ENCODE measurements at regions not wholly inside any gene's neighbourhood (a gene's known extent, or its start where the extent isn't known, plus 50 kb on each side); places are given as distances from the start of the nearest gene placed in this dataset.

- DNase-seq (ENCODE audit: low spot score), result no peak
Measured at GRCh38 chr22:48892578-48893287, 934.9 kb downstream of the BRD1 start.

DNA sequence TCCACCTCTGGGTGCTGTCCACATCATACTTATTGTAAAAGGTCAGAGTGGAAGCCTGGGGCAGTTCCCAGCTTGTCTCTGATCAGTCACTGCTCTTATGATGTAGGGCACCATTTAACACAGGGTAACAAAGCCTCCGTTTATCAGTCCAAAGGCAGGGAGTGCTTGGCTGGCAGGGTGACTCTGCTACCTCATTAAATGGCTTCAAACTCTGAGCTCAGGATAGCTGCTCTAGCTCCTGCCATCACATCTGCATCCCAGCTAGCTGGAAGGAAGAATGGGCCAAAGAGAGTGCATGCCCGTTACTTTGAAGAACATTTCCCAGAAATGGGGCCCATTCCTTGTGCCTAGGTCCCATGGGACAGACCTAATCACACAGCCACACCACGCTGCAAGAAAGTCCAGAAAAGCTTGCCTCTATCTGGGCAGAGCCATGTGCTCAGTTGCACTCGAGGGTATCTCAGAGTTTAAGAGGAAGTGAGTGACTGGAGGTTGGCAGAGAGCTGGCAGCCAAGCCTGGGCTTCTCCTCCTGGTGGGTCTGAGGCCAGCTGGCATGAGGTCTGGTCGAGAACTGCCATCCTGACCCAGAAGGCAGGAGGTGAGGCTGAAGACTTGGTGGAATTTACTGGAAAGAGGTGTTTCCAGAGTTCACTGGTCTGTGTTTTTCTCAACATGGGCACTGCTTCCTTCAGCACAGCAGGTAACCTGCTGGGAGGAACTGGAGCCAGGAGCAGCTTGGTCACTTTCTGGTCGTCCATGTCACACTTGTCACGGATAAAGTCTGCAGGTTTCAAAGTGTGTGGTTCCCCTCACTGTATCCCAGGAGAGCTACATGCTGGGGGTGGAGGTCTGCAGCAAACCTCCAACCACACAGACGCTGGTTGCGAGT, 935.7 kb downstream of the BRD1 start:
- no peak for DNase-seq (ENCODE audit: low spot score)

GRCh38 chr22:48890693-48891554, 936.7 kb downstream of the BRD1 start:
- DNase-seq (ENCODE audit: low spot score), result no peak

GRCh38 chr22:48889887-48890692, 937.6 kb downstream of the BRD1 start:
- DNase-seq (ENCODE audit: low spot score), result no peak

DNA sequence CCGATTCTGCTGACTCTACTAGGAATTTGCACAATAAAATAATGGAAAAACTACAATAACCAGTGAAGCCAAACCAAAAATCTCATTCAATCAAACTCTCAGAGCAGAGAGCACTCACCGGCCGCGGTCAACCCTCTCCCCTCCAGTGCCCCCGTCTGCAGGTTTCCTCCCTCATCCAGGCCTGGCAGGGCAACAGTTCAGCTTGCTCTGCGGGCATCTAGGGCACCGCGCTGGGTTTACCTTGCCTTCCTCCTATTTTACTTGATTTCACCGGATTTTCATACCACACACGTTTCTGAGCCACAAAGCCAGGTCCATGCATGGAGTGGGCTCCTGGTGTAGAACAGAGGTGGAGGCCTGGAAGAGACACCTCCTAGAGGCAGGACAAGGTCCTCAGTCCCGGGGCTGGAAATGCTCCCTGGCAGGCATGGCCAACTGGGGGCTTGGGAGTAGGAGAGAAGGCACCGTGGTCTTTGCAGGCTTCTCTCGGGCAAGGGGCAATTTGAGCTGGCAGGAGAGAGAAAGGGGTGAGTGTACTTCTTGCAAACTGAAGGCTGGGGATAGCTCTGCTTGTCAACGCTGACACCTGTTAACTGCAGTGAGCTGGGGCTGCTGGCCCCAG, 938.4 kb downstream of the BRD1 start:
- no peak for DNase-seq (ENCODE audit: low spot score)

GRCh38 chr22:48888466-48889208, 939.0 kb downstream of the BRD1 start:
- no peak for DNase-seq (ENCODE audit: low spot score)

- no peak for DNase-seq (ENCODE audit: low spot score)
Measured at GRCh38 chr22:48887394-48888332, 940.0 kb downstream of the BRD1 start.

DNA sequence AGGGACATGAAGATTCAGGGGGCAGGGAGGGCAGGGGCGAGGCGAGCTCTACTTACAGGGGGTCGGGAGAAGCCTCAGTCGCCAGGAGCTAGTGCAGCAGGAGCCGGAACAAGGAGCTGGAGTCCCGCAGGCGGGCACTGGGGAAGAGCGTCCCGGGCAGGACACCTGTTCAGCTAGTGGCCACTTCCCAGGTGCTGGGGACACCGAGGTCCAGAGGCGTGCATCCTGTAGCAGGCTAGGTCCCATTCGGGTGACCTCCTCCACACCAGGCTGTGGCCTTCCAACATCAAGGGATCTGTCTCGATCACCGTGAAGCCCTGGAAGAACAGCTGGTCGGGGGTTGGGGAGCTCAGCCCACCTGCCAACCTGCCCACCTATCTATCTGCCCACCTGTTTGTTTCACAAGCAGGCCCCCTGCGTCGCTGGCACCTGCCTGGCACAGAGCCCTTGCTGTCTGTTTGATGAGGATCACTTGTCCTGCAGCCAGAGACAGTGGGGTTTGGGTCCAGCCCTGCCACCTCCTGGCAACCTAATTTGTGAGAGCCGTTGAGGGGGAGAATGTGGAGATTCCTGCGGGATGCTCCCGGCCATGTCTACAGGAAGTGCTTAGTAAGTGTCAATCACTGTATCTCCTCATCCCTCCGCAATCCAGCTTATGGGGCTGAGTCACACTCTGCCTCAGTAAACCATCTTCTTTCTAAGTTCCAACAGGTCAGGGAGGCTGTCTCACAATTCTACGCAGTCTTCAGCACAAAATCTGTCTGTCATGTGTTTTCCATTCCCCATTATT, 940.9 kb downstream of the BRD1 start:
- no peak for DNase-seq (ENCODE audit: low spot score)

- no peak for DNase-seq (ENCODE audit: low spot score)
Measured at GRCh38 chr22:48885919-48886305, 941.8 kb downstream of the BRD1 start.

GRCh38 chr22:48885271-48885918, 942.3 kb downstream of the BRD1 start:
- DNase-seq (ENCODE audit: low spot score), result no peak

GRCh38 chr22:48884786-48885185, 942.9 kb downstream of the BRD1 start:
- DNase-seq (ENCODE audit: low spot score), result no peak

GRCh38 chr22:48884324-48884723, 943.3 kb downstream of the BRD1 start:
- DNase-seq (ENCODE audit: low spot score), result no peak

DNA sequence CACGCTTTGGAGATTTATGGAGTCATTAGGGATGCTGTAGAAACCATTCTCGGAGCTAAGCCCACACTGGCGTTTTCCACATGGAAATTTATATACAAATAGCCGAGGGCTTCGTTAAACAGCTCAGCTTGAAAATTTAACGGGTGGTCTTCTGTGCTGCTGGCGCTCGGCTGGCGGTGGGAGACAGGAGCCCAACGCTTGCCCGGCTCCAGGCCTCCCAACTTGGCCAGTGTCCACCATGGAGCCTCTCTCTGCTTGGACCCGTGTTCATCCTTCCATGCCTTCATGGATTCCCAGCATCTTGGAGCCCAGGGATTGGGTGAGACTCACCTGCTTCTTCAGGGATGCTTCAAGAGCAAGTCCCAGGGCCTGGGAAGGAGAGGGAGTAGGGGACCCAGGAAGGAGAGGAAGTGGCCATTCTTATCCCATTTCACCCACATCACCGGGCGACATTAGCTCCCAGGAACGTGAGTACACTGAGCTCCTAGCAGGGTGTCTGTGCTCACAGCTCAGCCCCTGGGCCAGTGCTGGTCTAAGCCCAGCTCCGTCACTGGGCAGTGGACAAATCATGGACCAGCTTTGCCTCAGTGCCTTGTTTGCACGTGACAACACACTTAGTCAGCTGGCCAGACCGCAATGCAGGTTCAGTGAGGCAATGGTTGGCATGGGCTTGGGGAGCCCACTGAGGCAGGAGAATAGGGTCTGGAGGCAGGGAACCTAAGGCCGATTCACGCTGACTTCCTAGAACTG, 944.3 kb downstream of the BRD1 start:
- no peak for DNase-seq (ENCODE audit: low spot score)

DNA sequence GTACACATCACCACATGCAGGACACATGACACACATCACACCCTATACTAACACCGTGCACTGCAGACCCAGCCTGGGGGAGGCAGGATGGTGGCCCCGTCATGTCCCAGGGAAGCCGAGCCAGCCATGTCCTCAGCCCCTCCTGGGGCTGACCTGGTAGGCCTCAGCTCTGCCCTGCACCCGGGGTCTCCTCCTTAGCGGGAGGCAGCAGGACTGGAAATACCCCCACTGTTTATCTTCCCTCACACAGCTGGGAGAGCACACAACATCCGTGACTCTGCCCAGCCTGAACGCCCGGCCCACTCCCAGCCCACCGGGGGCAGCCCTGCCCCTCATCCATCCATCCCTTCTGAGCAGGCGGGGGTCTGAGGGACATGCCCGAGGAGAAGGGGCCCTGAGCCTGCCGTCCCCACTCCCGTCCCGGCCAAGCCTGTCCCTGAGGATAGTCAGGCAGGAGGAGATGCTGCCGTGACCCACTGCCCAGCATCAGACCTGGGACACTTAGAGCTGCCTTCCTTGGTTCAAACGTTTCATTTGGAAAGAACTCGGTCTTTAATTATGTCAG, 945.0 kb downstream of the BRD1 start:
- DNase-seq (ENCODE audit: low spot score), result no peak

- DNase-seq (ENCODE audit: low spot score), result no peak
Measured at GRCh38 chr22:48881326-48881980, 946.2 kb downstream of the BRD1 start.

GRCh38 chr22:48880749-48881148, 946.9 kb downstream of the BRD1 start:
- no peak for DNase-seq (ENCODE audit: low spot score)

Data from CD4-positive, alpha-beta T cell treated with Interleukin-2 at 100 ng/mL for 4 hours (primary cell).